ENCODE measurements at regions not wholly inside any gene's neighbourhood (a gene's known extent, or its start where the extent isn't known, plus 50 kb on each side); places are given as distances from the start of the nearest gene placed in this dataset.

DNA sequence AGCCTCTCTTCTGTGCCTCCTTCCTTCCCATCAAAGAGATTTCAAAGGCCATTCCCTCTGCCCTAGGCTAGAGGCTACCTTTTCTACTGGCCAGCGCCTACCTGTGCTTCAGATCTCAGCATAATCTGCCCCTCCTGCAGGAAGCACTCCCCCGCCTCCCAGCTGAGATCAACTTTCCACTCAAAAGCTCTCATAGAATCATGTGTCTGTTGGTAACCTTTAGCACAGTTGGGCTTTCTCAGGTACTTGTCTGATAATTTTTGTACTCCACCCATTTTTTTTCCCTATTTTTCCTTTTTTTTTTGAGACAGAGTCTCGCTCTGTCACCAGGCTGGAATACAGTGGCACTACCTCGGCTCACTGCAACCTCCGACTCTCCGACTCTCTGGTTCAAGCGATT is 231.0 kb upstream of the PRSS58 start:
- TF ChIP-seq, protein P1, sequence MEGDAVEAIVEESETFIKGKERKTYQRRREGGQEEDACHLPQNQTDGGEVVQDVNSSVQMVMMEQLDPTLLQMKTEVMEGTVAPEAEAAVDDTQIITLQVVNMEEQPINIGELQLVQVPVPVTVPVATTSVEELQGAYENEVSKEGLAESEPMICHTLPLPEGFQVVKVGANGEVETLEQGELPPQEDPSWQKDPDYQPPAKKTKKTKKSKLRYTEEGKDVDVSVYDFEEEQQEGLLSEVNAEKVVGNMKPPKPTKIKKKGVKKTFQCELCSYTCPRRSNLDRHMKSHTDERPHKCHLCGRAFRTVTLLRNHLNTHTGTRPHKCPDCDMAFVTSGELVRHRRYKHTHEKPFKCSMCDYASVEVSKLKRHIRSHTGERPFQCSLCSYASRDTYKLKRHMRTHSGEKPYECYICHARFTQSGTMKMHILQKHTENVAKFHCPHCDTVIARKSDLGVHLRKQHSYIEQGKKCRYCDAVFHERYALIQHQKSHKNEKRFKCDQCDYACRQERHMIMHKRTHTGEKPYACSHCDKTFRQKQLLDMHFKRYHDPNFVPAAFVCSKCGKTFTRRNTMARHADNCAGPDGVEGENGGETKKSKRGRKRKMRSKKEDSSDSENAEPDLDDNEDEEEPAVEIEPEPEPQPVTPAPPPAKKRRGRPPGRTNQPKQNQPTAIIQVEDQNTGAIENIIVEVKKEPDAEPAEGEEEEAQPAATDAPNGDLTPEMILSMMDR (IDR thresholded peaks at IDR 0.05): no peak
- no peak for TF ChIP-seq POLR2A (IDR thresholded peaks at IDR 0.05)
